Mucosa of descending colon (tissue), 3 donors: ENCODE measurements at regions not wholly inside any gene's neighbourhood (a gene's known extent, or its start where the extent isn't known, plus 50 kb on each side); places are given as distances from the start of the nearest gene placed in this dataset.

Experiments used
- ATAC-seq: fragments of 200-7000 bp; cut with Tn5 transposase; one replicate; pipeline ENCODE4 v1.9.1; 2020; ENCODE audit warnings: mild to moderate bottlenecking, moderate library complexity
- DNase-seq, 3 donors: peaks; one replicate each; pipeline ENCODE4 v3.0.0-alpha.2; 2020
- H3K36me3 ChIP-seq: fragments of 200-600 bp; one replicate; pipeline ENCODE4 v1.8.0; 2021; ENCODE audit warnings: low read depth, mild to moderate bottlenecking
- H3K4me1 ChIP-seq: fragments of 200-600 bp; one replicate; pipeline ENCODE4 v1.8.0; 2021; ENCODE audit warnings: low read depth, mild to moderate bottlenecking
- H3K4me3 ChIP-seq: fragments of 200-600 bp; one replicate; pipeline ENCODE4 v1.8.0; 2021; ENCODE audit warnings: mild to moderate bottlenecking
- H3K9me3 ChIP-seq: fragments of 200-600 bp; one replicate; pipeline ENCODE4 v1.8.0; 2021; ENCODE audit warnings: mild to moderate bottlenecking
- intact Hi-C, 2 donors: fragments of 100-400 bp; cut with DNase I in 1 of 2; cut with micrococcal nuclease in 1 of 2; formaldehyde crosslinking; loops; one replicate each; pipeline versions ENCODE4 v1.11.0 to v1.11.1; 2022; cut with DNase I, micrococcal nuclease
- TF ChIP-seq, protein P1 (sequence below): fragments of 200-600 bp; IDR thresholded peaks from one replicate; pipeline ENCODE4 v1.8.0; 2022; ENCODE audit warnings: antibody characterized with exemption, mild to moderate bottlenecking
- donor health status: DM: no; HTN: no; CAD: no; lungs with moderate emphysema.
- donor health status: DM: no; HTN: no; CAD: no.
- donor health status: DM: no; HTN: yes; CAD: no.

DNA sequence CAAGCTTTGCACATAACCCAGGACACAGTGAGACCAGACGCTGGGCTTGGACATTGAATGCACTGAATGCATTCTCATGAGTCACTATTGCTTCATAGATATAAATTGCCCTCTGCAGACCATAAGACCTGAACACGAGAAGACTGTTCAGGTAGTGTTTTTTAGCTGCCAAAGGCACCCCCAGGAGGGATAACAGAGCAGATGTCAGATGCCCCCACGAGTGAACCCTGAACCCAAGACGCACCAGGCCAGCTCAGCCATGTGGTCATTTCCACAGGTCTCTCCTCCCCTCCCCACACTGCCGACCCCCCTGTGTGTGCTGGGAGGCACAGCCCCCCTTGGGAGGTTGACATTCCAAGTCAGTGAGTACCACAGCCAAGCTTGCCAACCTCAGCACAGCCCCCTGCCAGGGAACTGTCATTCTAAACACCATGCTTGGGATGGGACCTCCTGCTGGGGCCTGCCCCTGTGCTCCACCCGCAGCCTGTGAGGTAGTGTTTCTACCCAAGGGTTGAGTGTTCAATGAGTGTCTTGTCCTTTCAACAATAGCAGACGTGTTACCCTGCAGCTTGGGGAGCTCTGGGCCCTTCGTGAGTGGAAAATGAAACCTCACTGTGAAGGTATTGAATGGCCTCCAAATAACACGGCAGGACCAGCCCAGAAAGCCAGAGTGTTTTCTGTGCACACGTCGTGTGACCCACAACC, 68.2 kb downstream of the PSMG1 start:
- no peak overlapping the region for H3K4me3 ChIP-seq
- H3K9me3 ChIP-seq = no peaks in the 10 kb centered on the region
- H3K36me3 ChIP-seq = no peaks in the 10 kb centered on the region
- no peak for DNase-seq
- intact Hi-C loops = no loop called here
- no peak for ATAC-seq
- TF ChIP-seq, protein P1, sequence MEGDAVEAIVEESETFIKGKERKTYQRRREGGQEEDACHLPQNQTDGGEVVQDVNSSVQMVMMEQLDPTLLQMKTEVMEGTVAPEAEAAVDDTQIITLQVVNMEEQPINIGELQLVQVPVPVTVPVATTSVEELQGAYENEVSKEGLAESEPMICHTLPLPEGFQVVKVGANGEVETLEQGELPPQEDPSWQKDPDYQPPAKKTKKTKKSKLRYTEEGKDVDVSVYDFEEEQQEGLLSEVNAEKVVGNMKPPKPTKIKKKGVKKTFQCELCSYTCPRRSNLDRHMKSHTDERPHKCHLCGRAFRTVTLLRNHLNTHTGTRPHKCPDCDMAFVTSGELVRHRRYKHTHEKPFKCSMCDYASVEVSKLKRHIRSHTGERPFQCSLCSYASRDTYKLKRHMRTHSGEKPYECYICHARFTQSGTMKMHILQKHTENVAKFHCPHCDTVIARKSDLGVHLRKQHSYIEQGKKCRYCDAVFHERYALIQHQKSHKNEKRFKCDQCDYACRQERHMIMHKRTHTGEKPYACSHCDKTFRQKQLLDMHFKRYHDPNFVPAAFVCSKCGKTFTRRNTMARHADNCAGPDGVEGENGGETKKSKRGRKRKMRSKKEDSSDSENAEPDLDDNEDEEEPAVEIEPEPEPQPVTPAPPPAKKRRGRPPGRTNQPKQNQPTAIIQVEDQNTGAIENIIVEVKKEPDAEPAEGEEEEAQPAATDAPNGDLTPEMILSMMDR = no peak
- no peaks in the 10 kb centered on the region for H3K4me1 ChIP-seq

DNA sequence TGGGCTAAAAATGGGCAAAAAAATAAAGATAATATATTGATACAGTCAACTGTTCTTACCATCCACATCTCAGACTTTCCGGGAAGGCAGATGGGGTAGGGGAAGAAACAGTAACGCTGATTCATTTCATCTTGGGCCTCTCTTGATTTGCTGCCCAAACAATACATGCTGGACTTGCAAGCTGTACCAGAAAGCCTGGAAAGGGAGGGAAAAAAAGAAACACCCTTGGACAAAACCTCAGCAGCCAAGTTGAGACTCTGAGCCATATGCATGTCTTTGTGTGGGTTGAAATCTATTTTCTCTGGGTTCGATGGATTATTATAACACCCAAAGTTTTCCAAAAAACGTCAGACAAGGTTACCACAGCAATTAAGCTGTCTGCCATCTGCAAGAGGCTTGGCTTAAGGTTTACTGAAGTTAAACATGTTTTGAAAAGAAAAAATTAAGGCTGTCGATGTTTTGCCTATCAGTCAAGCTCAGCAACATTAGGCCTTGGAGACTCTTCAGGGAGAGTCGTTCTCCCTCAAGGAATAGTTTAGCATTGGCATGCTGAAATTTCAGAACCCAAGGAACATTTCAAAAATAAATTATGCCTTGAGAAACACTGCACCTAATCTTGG, 71.2 kb downstream of the PSMG1 start:
- Histone ChIP-seq H3K4me1 (no peaks in the 10 kb centered on the region), H3K4me3 (no peak overlapping the region), H3K36me3 (no peaks in the 10 kb centered on the region), H3K9me3 (no peaks in the 10 kb centered on the region)
- TF ChIP-seq, protein P1 = no peak
- intact Hi-C loops = no loop called here
- ATAC-seq (no peak), DNase-seq (no peak)

DNA sequence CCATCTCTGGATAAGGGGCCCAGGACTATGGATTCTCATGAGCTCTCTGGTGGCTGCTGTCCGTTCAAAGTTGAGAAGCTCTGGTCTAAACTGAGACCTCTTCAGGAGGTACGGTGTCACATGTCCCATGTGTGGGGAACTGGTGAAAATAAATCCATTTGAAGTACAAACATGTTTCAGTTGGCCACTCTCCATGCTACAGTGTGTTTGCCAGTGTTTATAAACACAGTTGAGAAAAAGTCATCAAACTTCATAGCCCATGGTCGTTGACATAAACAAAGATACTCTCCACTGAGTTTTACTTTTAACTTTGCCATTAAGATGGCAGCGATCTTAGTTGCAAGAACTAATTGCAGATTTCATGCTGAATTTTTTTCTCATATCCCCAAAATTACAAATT, 72.8 kb downstream of the PSMG1 start:
- ATAC-seq (no peak), DNase-seq (no peak)
- TF ChIP-seq, protein P1 = no peak
- Histone ChIP-seq H3K36me3 (no peaks in the 10 kb centered on the region), H3K4me1 (no peaks in the 10 kb centered on the region), H3K4me3 (no peak overlapping the region), H3K9me3 (no peaks in the 10 kb centered on the region)
- intact Hi-C loops = no loop called here

DNA sequence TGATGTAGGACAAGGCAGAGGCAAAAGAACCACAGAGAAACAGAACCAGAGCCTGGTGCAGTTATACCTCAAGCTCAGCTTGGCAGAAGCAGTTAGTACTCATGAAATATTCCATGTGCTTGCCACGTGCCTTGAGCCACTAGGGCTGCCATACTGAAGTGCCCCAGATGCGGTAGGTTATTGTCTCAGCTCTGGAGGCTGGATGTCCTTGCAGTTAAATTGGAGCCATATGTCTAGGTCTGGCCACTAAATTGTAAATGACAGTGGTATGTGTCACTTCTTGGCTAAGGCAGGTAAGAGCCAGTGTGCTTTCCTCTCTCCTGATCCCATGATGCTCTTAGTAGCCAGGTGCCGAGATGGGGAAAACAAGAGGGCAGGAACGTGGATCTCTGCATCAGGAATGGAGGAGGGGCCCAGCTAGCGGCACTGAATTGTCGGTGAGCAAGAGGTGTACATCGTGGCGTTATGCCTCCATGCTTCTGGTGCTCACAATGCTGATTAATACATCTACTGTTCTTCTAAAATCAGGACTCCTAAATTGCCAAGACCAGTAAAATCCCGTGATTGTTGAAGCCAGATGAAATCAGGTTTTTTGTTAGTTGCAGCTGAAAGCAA, 73.5 kb downstream of the PSMG1 start:
- intact Hi-C loops = no loop called here

DNA sequence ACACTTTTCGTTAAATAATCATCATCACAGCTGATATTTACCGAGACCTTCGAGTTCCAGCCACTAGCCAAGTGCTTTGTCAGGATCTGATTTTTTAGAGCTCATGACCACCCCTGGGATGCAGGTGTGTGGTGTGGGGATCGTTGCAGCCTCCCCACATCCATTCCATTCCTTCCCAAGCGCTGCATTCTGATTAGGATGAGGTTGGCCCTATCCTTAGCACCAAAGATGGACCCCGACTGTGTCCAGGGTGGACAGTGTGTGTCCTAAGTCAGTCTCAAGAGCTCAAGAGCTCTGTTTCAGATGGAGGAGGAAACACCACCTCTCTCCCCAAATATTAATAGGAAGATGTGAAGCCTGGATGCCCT, 74.1 kb downstream of the PSMG1 start:
- no peak for DNase-seq
- Histone ChIP-seq H3K4me1 (no peaks in the 10 kb centered on the region), H3K36me3 (no peaks in the 10 kb centered on the region), H3K9me3 (no peaks in the 10 kb centered on the region), H3K4me3 (no peak overlapping the region)
- TF ChIP-seq, protein P1 = no peak
- no peak for ATAC-seq
- intact Hi-C loops = no loop called here

More for the DNA sequence above, 73.5 kb downstream of the PSMG1 start:
- ATAC-seq = no peak
- no peak for DNase-seq
- Histone ChIP-seq H3K36me3 (no peaks in the 10 kb centered on the region), H3K9me3 (no peaks in the 10 kb centered on the region), H3K4me1 (no peaks in the 10 kb centered on the region), H3K4me3 (no peak overlapping the region)
- TF ChIP-seq, protein P1 = no peak
